Thoracic aorta (tissue), 2 donors: ENCODE measurements at regions not wholly inside any gene's neighbourhood (a gene's known extent, or its start where the extent isn't known, plus 50 kb on each side); places are given as distances from the start of the nearest gene placed in this dataset.

ENCODE experiments used
- ATAC-seq: fragments of 150-250 bp; one replicate; pipeline ENCODE4 v1.8.0; 2017; ENCODE audit warnings: low read depth; ENCODE audit not compliant: insufficient number of reproducible peaks, low FRiP score
- DNase-seq: peaks from one replicate; pipeline ENCODE4 v3.0.0-alpha.2; 2020; ENCODE audit warnings: low spot score
- H3K27ac ChIP-seq, 2 donors: fragments of 200-600 bp; sonication (generic); 1 replicate in 1 of 2; 2 replicates in 1 of 2; pipeline ENCODE4 v1.5.1; 2016; ENCODE audit warnings: mild to moderate bottlenecking in 2 of 2, moderate library complexity in 2 of 2
- H3K27me3 ChIP-seq: fragments of 200-600 bp; sonication (generic); replicated peaks from 2 replicates; pipeline ENCODE4 v1.6.0; 2016; ENCODE audit warnings: mild to moderate bottlenecking; ENCODE audit not compliant: insufficient read depth
- H3K36me3 ChIP-seq: fragments of 200-600 bp; sonication (generic); one replicate; pipeline ENCODE4 v1.5.1; 2016
- H3K4me1 ChIP-seq, 2 donors: fragments of 200-600 bp; sonication (generic); 1 replicate in 1 of 2; 2 replicates in 1 of 2; pipeline versions ENCODE4 v1.5.1 to v1.6.0; 2016; ENCODE audit warnings: low read depth in 2 of 2, mild to moderate bottlenecking in 1 of 2; ENCODE audit not compliant: control insufficient read depth in 1 of 2
- H3K4me3 ChIP-seq: fragments of 200-600 bp; sonication (generic); 2 replicates; pipeline ENCODE4 v1.5.1; 2016; ENCODE audit warnings: mild to moderate bottlenecking
- H3K9me3 ChIP-seq: fragments of 200-600 bp; sonication (generic); 2 replicates; pipeline ENCODE4 v1.5.1; 2016
- CTCF ChIP-seq: fragments of 200-600 bp; sonication (generic); IDR thresholded peaks from one replicate; pipeline ENCODE4 v1.5.1; 2019; ENCODE audit warnings: antibody characterized with exemption

DNA sequence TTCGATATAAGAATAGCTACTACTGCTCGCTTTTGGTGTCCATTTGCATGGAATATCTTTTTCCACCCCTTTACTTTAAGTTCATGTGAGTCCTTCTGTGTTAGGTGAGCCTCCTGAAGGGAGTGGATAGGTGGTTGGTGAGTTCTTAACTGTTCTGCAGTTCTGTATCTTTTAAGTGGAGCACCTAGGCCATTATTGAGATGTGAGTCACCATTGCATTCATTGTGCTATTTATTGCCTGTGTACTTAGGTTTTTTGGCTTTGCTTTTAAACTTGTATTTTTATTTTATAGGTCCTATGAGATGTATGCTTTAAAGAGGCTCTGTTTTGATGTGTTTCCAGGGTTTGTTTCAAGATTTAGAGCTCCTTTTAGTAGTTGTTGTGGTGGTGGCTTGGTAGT, 1430.8 kb downstream of the REEP3 start:
- no peak for DNase-seq
- H3K27ac ChIP-seq = no peak overlapping the region
- no peaks in the 10 kb centered on the region for H3K27me3 ChIP-seq
- H3K36me3 ChIP-seq = no peaks in the 10 kb centered on the region
- no peaks in the 10 kb centered on the region for H3K9me3 ChIP-seq
- no peak for TF ChIP-seq CTCF
- H3K4me1 ChIP-seq = no peaks in the 10 kb centered on the region
- H3K4me3 ChIP-seq = no peak overlapping the region
- ATAC-seq = no peak

DNA sequence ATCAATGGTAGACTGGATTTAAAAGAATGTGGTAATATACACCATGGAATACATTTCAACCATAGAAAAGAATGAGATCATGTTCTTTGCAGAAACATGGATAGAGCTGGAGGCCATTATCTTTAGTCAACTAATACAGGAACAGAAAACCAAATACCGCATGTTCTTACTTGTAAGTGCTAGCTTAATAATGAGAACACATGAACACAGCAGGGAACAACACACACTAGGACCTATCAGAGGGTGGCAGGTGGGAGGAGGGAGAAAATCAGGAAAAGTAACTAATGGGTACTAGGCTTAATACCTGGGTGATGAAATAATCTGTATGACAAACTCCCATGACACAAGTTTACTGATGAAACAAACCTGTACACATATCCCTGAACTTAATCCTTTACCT, 1435.2 kb downstream of the REEP3 start:
- no peak overlapping the region for H3K4me3 ChIP-seq
- H3K36me3 ChIP-seq = no peaks in the 10 kb centered on the region
- no peaks in the 10 kb centered on the region for H3K27me3 ChIP-seq
- no peak for ATAC-seq
- no peak for TF ChIP-seq CTCF
- no peaks in the 10 kb centered on the region for H3K4me1 ChIP-seq
- H3K9me3 ChIP-seq = no peaks in the 10 kb centered on the region
- no peak overlapping the region for H3K27ac ChIP-seq
- DNase-seq = no peak

GRCh38 chr10:64959116-64959515, 1437.9 kb downstream of the REEP3 start:
- H3K9me3 ChIP-seq = no peaks in the 10 kb centered on the region
- H3K27ac ChIP-seq = no peak overlapping the region
- no peaks in the 10 kb centered on the region for H3K4me1 ChIP-seq
- TF ChIP-seq CTCF = no peak
- H3K4me3 ChIP-seq = no peak overlapping the region
- H3K27me3 ChIP-seq = no peaks in the 10 kb centered on the region
- H3K36me3 ChIP-seq = no peaks in the 10 kb centered on the region
- DNase-seq = no peak
- no peak for ATAC-seq

DNA sequence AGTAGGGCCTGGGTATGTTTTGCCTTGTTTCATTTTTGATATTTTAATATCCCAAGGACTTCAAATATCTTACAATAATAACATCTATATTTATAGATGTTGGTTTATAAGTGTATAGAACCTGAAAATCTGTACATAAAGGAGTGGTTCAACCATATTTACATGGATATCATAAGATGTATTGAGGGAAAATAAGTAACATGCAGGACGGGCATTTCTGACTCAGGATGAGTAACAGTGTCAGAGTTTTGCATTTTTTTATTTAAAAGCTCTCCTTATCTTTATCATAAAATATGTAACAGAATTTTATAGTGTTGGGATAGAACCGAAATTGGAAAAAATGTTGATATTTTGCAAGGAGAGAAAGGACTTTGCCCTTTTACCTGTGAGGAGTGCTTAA, 1438.7 kb downstream of the REEP3 start:
- DNase-seq (no peak), ATAC-seq (no peak)
- H3K4me1 ChIP-seq = no peaks in the 10 kb centered on the region
- no peaks in the 10 kb centered on the region for H3K9me3 ChIP-seq
- no peak for TF ChIP-seq CTCF
- H3K4me3 ChIP-seq = no peak overlapping the region
- no peaks in the 10 kb centered on the region for H3K27me3 ChIP-seq
- H3K27ac ChIP-seq = no peak overlapping the region
- no peaks in the 10 kb centered on the region for H3K36me3 ChIP-seq

GRCh38 chr10:64973391-64973790, 1452.2 kb downstream of the REEP3 start:
- DNase-seq (no peak), ATAC-seq (no peak)
- H3K36me3 ChIP-seq = no peaks in the 10 kb centered on the region
- TF ChIP-seq CTCF = no peak
- no peaks in the 10 kb centered on the region for H3K9me3 ChIP-seq
- no peak overlapping the region for H3K27ac ChIP-seq
- H3K4me3 ChIP-seq = no peak overlapping the region
- no peaks in the 10 kb centered on the region for H3K27me3 ChIP-seq
- H3K4me1 ChIP-seq = no peaks in the 10 kb centered on the region
